Islet precursor cell (in vitro differentiated cells): ENCODE measurements at regions not wholly inside any gene's neighbourhood (a gene's known extent, or its start where the extent isn't known, plus 50 kb on each side); places are given as distances from the start of the nearest gene placed in this dataset.
A peak's percentile ranks its signal among the peaks of the same experiment; 100 is the strongest.

Experiments used
- DNase-seq: peaks from one replicate; pipeline ENCODE4 v3.0.0-alpha.2; 2018

DNA sequence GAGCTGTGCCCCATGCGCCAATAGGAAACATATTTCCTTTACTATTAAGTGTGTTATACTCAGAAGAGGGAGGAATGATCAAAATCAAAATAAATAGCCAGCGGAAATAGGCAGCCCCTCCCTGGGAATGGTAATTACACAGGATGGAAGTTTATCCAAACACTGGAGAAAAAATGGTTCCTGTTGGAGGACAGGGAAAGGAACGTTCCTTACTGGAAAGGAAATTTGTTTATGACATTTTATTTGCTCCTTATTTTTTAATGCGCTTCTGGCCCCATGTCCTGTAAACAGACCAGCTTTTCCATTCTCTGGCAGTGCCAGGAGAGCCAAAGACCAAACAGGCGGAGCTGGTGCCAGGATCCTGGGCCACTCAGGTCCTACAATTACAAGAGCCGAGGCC, 273.7 kb downstream of the SOX9 start:
- DNase-seq = no peak

DNA sequence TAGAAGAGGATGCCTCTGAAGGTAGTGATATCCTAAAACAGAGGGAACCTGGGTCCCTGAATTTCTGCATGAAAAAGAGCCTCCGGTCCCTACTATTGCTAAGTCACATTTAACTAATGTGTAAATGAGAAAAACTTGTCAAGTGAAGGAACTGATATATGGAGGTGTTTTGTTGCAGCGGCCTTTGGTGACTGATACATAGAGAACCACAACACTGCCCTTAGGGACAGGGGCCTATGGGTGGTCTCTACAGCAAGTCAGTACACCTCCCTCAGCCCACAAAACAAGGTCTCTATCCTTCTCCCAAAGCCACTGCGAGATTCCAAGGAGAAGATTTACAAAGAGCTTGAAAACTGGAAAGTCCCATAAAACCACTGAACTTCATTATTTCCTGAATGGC, 275.3 kb downstream of the SOX9 start:
- no peak for DNase-seq

GRCh38 chr17:72397223-72397667, 276.4 kb downstream of the SOX9 start:
- DNase-seq = no peak

GRCh38 chr17:72397687-72398086, 276.9 kb downstream of the SOX9 start:
- no peak for DNase-seq

GRCh38 chr17:72399023-72399607, 278.3 kb downstream of the SOX9 start:
- no peak for DNase-seq

GRCh38 chr17:72399608-72400487, 279.0 kb downstream of the SOX9 start:
- no peak for DNase-seq

DNA sequence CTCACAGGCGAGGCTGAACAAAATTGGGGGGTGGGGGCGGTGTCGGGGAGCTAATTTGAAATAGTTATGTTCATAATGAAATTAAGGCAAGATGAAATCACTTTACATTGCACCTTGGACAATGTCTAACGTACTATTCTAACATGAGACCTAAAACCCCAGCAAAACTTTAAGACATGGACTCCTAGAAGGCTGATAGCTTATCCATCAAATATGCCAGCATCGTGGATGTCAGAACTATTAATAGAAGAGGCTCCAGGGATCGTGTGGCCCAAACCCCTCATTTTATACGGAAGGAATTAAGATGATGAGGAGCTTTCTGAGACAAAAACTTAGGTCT, 279.6 kb downstream of the SOX9 start:
- DNase-seq = no peak

DNA sequence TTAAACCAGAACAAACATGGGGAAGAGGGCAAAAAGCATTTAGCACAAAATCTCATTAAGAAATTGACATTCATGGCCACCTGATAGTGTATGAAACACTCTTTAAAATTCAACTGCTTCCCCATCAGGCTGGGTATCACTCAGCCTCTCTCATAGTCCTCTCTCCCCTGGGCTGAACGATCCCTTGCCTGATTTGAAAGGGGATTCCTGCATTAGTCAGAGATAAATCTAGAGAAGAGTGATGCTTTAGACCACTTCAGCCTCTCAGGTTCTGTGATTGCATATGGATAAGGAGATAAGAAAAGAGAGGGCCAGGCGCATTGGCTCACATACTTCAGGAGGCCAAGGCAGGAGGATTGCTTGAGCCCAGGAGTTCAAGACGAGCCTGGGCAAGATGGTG, 280.0 kb downstream of the SOX9 start:
- DNase-seq = no peak

- DNase-seq = no peak
Observed at GRCh38 chr17:72401883-72402726, 281.3 kb downstream of the SOX9 start.

- DNase-seq = no peak
Observed at GRCh38 chr17:72402727-72403210, 281.9 kb downstream of the SOX9 start.

DNA sequence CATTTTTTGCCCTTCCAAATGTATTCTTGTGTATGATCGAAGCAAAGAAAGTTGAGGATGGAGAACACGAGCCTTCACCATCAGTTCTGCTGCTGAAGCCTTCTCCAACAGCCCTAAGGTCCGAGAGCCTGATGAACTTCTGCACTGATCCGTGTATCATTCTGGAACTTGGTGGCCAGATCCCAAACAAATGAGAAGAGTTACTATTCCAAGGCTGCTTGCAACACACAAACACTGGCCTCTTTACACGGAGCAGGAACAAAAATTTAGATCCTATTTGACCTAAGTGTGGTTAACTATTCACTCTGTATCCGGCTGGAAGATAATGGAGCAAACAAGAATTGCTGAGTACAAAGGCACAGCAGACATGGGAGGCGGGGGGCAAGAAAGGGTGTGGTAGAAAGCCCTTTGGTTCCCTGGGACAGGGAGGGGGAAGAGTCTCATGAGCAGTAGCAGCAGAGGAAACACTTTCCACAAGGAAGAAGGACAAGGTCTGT, 282.9 kb downstream of the SOX9 start:
- no peak for DNase-seq

DNA sequence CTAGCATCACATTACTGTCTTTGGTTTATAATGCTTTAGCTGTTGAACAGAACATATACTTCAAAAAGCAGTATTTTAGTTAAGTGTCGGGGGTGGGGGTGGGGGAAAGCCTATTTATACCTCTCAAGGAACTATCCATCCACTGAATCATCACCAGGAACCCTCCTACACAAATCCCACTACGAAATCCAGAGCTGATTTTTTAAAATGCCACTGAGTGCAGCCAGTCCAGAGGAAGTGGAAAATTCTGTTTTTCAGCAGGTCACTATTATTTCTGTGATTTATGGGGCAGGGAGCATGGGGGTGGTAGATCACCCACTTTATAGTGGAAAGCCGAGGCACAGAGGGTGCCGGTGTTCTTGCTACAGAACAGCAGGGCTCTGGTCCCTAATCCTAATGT, 284.1 kb downstream of the SOX9 start:
- DNase-seq = no peak

- no peak for DNase-seq
Observed at GRCh38 chr17:72405662-72406230, 284.9 kb downstream of the SOX9 start.

DNA sequence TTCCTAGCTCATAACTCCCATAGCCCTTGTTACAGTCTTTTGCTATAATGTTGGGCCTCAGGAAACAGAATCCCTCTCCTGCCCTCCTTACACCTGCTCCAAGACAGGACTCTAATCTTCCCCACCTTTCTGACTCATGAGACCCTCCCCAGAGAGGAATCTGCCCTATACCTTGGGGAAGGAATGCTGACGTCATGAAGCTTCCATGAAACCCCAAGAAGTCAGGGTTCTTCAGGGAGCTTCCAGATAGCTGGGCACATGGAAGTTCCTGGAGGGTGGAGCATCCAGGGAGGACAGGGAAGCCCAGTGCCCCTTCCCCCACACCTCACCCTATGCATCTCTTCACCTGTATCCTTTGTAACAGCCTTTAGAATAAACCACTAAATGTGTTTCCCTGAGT, 285.7 kb downstream of the SOX9 start:
- DNase-seq = no peak

GRCh38 chr17:72407336-72407909, 286.6 kb downstream of the SOX9 start:
- peak; percentile 87 for DNase-seq

DNA sequence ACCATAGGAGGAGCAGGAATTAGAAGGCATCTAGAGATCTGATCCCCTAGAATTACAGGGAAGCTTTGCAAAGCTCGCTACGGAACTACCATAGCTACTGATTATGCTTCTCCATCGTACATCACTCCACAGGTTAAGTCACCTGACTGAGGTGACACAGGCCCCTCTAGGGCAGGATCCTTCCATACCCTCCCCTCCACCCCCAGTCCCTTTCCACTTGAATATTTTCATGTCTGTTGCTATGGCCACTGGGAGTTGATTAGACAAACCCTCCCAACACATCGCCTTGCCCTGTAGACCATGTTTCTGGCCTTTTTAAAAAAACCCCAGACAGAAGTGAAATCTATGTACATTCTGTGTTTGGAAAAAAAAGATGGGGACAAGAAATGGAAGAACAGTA, 287.1 kb downstream of the SOX9 start:
- DNase-seq = no peak

- DNase-seq = no peak
Observed at GRCh38 chr17:72408641-72409040, 287.8 kb downstream of the SOX9 start.

GRCh38 chr17:72409405-72410002, 288.7 kb downstream of the SOX9 start:
- DNase-seq = no peak

- peak; percentile 86 for DNase-seq
Observed at GRCh38 chr17:72411124-72411563, 290.3 kb downstream of the SOX9 start.

DNA sequence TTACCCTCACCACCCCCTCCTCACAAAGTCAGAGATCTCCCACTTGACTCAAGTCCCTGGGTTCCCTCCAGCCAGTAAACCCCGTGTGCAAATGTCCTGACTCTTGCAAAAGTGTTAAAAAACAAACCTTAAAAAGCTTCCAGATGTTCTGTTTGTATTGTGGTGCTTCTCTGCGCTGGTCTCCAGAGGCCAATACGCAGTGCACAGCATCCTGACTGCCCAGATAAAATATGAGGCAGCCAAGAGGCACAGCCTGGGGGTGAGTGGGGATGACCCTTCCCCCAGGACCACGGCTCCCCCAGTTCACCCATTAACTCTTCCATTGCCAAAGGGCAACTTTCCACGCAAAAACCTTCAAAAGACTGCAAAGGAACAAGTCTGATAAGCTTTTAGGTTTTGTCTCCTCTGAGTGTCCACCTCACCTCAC, 291.8 kb downstream of the SOX9 start:
- no peak for DNase-seq

GRCh38 chr17:72413077-72414031, 292.5 kb downstream of the SOX9 start:
- DNase-seq = no peak
